B cell (primary cell): ENCODE measurements at regions not wholly inside any gene's neighbourhood (a gene's known extent, or its start where the extent isn't known, plus 50 kb on each side); places are given as distances from the start of the nearest gene placed in this dataset.

ENCODE experiments used
- ATAC-seq: fragments of 200-7000 bp; cut with Tn5 transposase; one replicate; pipeline ENCODE4 v1.10.0; 2021; ENCODE audit warnings: low read depth, mild to moderate bottlenecking, moderate number of reproducible peaks, moderate library complexity
- CTCF ChIA-PET: fragments of 350-600 bp; sonication (Branson Sonifier 250); formaldehyde crosslinking; loops from one replicate; lab custom pipeline; 2021; ENCODE audit warnings: antibody characterized with exemption, inconsistent platforms; lab: Charles Lee
- POLR2A ChIA-PET: fragments of 350-600 bp; sonication (Branson Sonifier 250); formaldehyde crosslinking; loops from one replicate; lab custom pipeline; 2021; ENCODE audit warnings: antibody characterized with exemption; lab: Charles Lee
- DNase-seq: peaks from one replicate; pipeline ENCODE4 v3.0.0; 2013
- H2AFZ ChIP-seq: 2 replicates; pipeline ENCODE4 v1.6.1; 2012; ENCODE audit warnings: mild to moderate bottlenecking, low read depth, low read length; ENCODE audit not compliant: insufficient read depth, poor library complexity, severe bottlenecking
- H3K27ac ChIP-seq, 2 donors: 1 replicate in 1 of 2; 2 replicates in 1 of 2; pipeline ENCODE4 v1.5.1; 2012 to 2013; ENCODE audit warnings: low read length in 2 of 2, mild to moderate bottlenecking in 2 of 2, moderate library complexity in 1 of 2
- H3K27me3 ChIP-seq, 4 experiments: fragments of 200-600 bp in 1 of 4; sonication (generic) in 1 of 4; replicated peaks in 1 of 4; 1 replicate in 2 of 4; 2 replicates in 2 of 4; pipeline versions ENCODE4 v1.6.1 to v1.7.0; 2013 to 2016; ENCODE audit warnings: low read length in 3 of 4, mild to moderate bottlenecking in 2 of 4, mixed read lengths in 1 of 4, moderate library complexity in 1 of 4; ENCODE audit not compliant: insufficient read depth in 4 of 4, control insufficient read depth in 3 of 4; ENCODE audit errors: control extremely low read depth in 1 of 4
- H3K36me3 ChIP-seq, 2 experiments: replicated peaks in 1 of 2; 1 replicate in 1 of 2; 2 replicates in 1 of 2; pipeline versions ENCODE4 v1.6.1 to v1.7.1; 2013; ENCODE audit warnings: low read length in 1 of 2; ENCODE audit not compliant: insufficient read depth in 2 of 2, control insufficient read depth in 1 of 2; ENCODE audit errors: control extremely low read depth in 1 of 2, extremely low read depth in 1 of 2
- H3K4me1 ChIP-seq, 2 donors: fragments of 200-600 bp in 1 of 2; sonication (generic) in 1 of 2; 1 replicate in 1 of 2; 2 replicates in 1 of 2; pipeline versions ENCODE4 v1.5.1 to v1.6.1; 2013 to 2017; ENCODE audit warnings: low read length in 2 of 2; ENCODE audit not compliant: control insufficient read depth in 2 of 2, insufficient read depth in 2 of 2
- H3K4me2 ChIP-seq: replicated peaks from 2 replicates; pipeline ENCODE3; 2012; ENCODE audit warnings: mild to moderate bottlenecking, low read depth, low read length; ENCODE audit not compliant: poor library complexity, severe bottlenecking
- H3K4me3 ChIP-seq, 5 experiments: fragments of 200-600 bp in 1 of 5; sonication (generic) in 1 of 5; 1 replicate in 3 of 5; 2 replicates in 2 of 5; pipeline versions ENCODE4 v1.5.1 to v1.7.0; 2011 to 2016; ENCODE audit warnings: low read length in 4 of 5, mild to moderate bottlenecking in 4 of 5, low read depth in 2 of 5, control low read depth in 1 of 5, moderate library complexity in 1 of 5; ENCODE audit not compliant: insufficient read depth in 1 of 5; ENCODE audit errors: control extremely low read depth in 1 of 5, extremely low read depth in 1 of 5
- H3K79me2 ChIP-seq: fragments of 200-600 bp; sonication (generic); one replicate; pipeline ENCODE4 v1.6.0; 2016; ENCODE audit warnings: low read length; ENCODE audit not compliant: control insufficient read depth, insufficient read depth
- H3K9ac ChIP-seq: fragments of 200-600 bp; sonication (generic); 2 replicates; pipeline ENCODE4 v1.6.1; 2017; ENCODE audit warnings: mild to moderate bottlenecking, low read length, moderate library complexity
- H3K9me3 ChIP-seq, 3 donors: one replicate each; pipeline versions ENCODE4 v1.6.1 to v1.7.1; 2013; ENCODE audit warnings: low read length in 2 of 3; ENCODE audit not compliant: control insufficient read depth in 2 of 3, insufficient read depth in 1 of 3; ENCODE audit errors: control extremely low read depth in 1 of 3
- H4K20me1 ChIP-seq: 2 replicates; pipeline ENCODE4 v1.6.0; 2012; ENCODE audit warnings: mild to moderate bottlenecking, low read length; ENCODE audit not compliant: insufficient read depth, control insufficient read depth, poor library complexity, severe bottlenecking
- H3K27ac Mint-ChIP-seq: one replicate; pipeline ENCODE4 v1.8.0; 2021; ENCODE audit warnings: mixed read lengths
- H3K27me3 Mint-ChIP-seq: one replicate; pipeline ENCODE4 v1.8.0; 2021; ENCODE audit warnings: mixed read lengths
- H3K4me1 Mint-ChIP-seq: one replicate; pipeline ENCODE4 v1.8.0; 2021; ENCODE audit warnings: mixed read lengths
- H3K4me3 Mint-ChIP-seq: one replicate; pipeline ENCODE4 v1.8.0; 2021; ENCODE audit warnings: mixed read lengths
- H3K9me3 Mint-ChIP-seq: one replicate; pipeline ENCODE4 v1.8.0; 2022; ENCODE audit warnings: mixed read lengths; ENCODE audit not compliant: insufficient read depth
- EZH2 ChIP-seq: IDR thresholded peaks from 2 replicates; pipeline ENCODE4 v1.6.1; 2012; ENCODE audit warnings: borderline replicate concordance, low read depth, mild to moderate bottlenecking, moderate library complexity, low read length; ENCODE audit not compliant: insufficient read depth, poor library complexity, severe bottlenecking
- WGBS: methylation state at CpG from one replicate; pipeline ENCODE4 v1.1.5; 2013; ENCODE audit warnings: missing lambda C conversion rate; ENCODE audit not compliant: insufficient coverage; 5-methylcytosine and 5-hydroxymethylcytosine counted together
- intact Hi-C: fragments of 100-400 bp; cut with micrococcal nuclease; formaldehyde crosslinking; loops from one replicate; pipeline ENCODE4 v1.10.0; 2022
- TF ChIP-seq, protein P1 (sequence below): fragments of 200-600 bp; IDR thresholded peaks from one replicate; pipeline ENCODE4 v1.8.0; 2022; ENCODE audit warnings: antibody characterized with exemption, mild to moderate bottlenecking

DNA sequence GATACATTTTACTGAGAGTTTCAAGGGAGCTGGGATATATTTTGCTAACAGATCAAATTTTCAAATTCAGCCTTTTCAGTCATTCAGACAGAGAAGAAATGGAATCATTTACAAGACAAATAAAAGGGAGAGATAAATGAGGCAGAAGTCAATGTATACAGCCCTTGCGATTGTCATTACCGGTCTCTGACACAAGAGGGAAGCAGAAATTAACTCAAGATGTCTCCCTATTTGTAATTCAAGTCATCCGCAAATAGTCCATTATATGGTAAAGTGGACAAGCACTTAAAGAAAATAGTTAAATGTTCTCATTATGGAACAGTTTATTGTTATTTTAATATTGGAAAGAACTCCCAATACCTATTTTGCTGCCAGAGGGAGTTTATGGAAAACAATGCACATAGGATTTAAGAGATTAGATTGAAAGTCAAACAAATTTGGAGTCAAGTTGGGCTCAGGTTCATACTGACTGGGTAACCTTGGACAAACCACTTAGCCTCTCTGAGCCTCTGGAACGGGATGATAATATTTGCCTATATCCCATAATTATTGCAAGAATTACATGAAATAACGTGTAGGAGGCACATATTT lies 89.3 kb upstream of the PRKCQ start:
- Histone ChIP-seq H4K20me1 (no peaks in the 10 kb centered on the region), H3K9ac (no peak overlapping the region), H3K4me2 (no peak overlapping the region), H3K27ac (no peak overlapping the region), H3K4me3 (no peak overlapping the region), H3K79me2 (no peaks in the 10 kb centered on the region), H3K36me3 (no peaks in the 10 kb centered on the region), H3K4me1 (no peaks in the 10 kb centered on the region), H3K27me3 (peaks cover 0 to 6% (median 0%) of the 10 kb centered on the region in 4 experiments), H2AFZ (no peak overlapping the region), H3K9me3 (no peaks in the 10 kb centered on the region)
- Mint-ChIP-seq H3K27me3 (peaks cover 13% of the 10 kb centered on the region), H3K4me3 (no peak overlapping the region), H3K27ac (no peak overlapping the region), H3K9me3 (no peaks in the 10 kb centered on the region), H3K4me1 (peaks cover 2% of the 10 kb centered on the region)
- ChIA-PET POLR2A (no interaction called here), CTCF (interaction anchor here (1.0 to 2.6 kb wide), 6 partner anchors 9 to 750 kb away, joined by 3 to 15 read pairs (median 6); no protein-coding TSS in a partner anchor)
- DNase-seq (peak; percentile 31), ATAC-seq (no peak)
- no CpG with 5 or more reads among the region's 5 CpGs for WGBS
- intact Hi-C loops: loop anchor here (2.0 kb wide), 2 partner anchors 739 to 1017 kb away; no protein-coding TSS in a partner anchor
- TF ChIP-seq EZH2: no peak
- TF ChIP-seq, protein P1, sequence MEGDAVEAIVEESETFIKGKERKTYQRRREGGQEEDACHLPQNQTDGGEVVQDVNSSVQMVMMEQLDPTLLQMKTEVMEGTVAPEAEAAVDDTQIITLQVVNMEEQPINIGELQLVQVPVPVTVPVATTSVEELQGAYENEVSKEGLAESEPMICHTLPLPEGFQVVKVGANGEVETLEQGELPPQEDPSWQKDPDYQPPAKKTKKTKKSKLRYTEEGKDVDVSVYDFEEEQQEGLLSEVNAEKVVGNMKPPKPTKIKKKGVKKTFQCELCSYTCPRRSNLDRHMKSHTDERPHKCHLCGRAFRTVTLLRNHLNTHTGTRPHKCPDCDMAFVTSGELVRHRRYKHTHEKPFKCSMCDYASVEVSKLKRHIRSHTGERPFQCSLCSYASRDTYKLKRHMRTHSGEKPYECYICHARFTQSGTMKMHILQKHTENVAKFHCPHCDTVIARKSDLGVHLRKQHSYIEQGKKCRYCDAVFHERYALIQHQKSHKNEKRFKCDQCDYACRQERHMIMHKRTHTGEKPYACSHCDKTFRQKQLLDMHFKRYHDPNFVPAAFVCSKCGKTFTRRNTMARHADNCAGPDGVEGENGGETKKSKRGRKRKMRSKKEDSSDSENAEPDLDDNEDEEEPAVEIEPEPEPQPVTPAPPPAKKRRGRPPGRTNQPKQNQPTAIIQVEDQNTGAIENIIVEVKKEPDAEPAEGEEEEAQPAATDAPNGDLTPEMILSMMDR: peak; percentile 72

DNA sequence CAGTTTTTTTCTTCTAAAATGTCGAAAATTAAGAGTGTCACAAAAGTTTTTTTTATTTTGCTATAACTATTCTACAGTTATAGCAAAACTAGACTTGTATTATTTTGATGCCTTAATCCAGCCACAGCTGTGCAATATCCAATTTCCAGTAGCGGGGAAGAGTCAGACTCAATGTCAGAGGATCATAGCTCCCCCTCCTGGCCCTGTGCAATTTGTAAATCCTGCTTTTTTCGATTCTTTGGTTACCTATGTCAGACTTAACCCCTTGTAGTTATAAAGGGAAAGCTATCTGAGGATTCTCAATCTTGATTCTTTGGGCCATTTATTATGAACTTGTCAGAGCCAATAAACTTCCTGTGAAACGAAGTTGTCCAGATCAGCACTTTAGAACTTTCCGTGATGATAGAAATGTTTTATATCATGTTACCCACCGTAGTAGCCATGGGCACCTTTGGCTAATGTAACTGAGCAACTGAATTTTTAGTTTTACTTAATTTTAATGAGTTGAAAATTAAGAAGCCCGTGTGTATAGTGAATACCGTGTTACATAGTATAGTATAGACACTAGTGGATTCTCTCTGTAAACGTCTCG lies 87.7 kb upstream of the PRKCQ start:
- ChIA-PET CTCF (interaction anchor here (0.6 to 1.4 kb wide), 4 partner anchors 10 to 250 kb away, joined by 3 to 4 read pairs (median 3); no protein-coding TSS in a partner anchor), POLR2A (no interaction called here)
- Mint-ChIP-seq H3K4me1 (no peaks in the 10 kb centered on the region), H3K9me3 (no peaks in the 10 kb centered on the region), H3K27me3 (peaks cover 6% of the 10 kb centered on the region), H3K27ac (no peak overlapping the region), H3K4me3 (no peak overlapping the region)
- no peak overlapping the region for H3K4me3 ChIP-seq
- H3K27me3 ChIP-seq: peaks cover 0 to 6% (median 0%) of the 10 kb centered on the region in 4 experiments
- no peak overlapping the region for H3K27ac ChIP-seq
- H4K20me1 ChIP-seq: no peaks in the 10 kb centered on the region
- no peak overlapping the region for H3K9ac ChIP-seq
- no peak overlapping the region for H3K4me2 ChIP-seq
- no peaks in the 10 kb centered on the region for H3K79me2 ChIP-seq
- DNase-seq: no peak
- no peaks in the 10 kb centered on the region for H3K36me3 ChIP-seq
- no peaks in the 10 kb centered on the region for H3K4me1 ChIP-seq
- intact Hi-C loops: loop anchor here (2.0 kb wide), 2 partner anchors 741 to 1019 kb away; no protein-coding TSS in a partner anchor
- 51% methylated on average over 5 of the region's 10 CpGs for WGBS
- TF ChIP-seq, protein P1: no peak
- no peak for TF ChIP-seq EZH2
- no peak for ATAC-seq
- H3K9me3 ChIP-seq: no peaks in the 10 kb centered on the region
- no peak overlapping the region for H2AFZ ChIP-seq
